SU-DHL-6 (cell line): ENCODE measurements at regions not wholly inside any gene's neighbourhood (a gene's known extent, or its start where the extent isn't known, plus 50 kb on each side); places are given as distances from the start of the nearest gene placed in this dataset.

Experiments
- H2AFZ ChIP-seq: fragments of 200-600 bp; sonication (generic); 2 replicates; pipeline ENCODE4 v1.6.1; 2014; ENCODE audit warnings: low read depth, mild to moderate bottlenecking, moderate library complexity, mixed read lengths, antibody characterized with exemption, low read length; ENCODE audit not compliant: severe bottlenecking
- H3F3A ChIP-seq: fragments of 200-600 bp; shearing (Covaris generic); 2 replicates; pipeline ENCODE4 v1.6.0; 2016; ENCODE audit warnings: antibody characterized with exemption, mild to moderate bottlenecking; ENCODE audit not compliant: insufficient read depth
- H3K27ac ChIP-seq: fragments of 200-600 bp; sonication (generic); 2 replicates; pipeline ENCODE4 v1.5.1; 2016; ENCODE audit warnings: low read depth, mild to moderate bottlenecking, low read length, moderate library complexity, mixed read lengths
- H3K27me3 ChIP-seq: fragments of 200-600 bp; sonication (generic), shearing (Covaris generic); 2 replicates; pipeline ENCODE4 v1.6.0; 2014; ENCODE audit warnings: mild to moderate bottlenecking, low read length
- H3K36me3 ChIP-seq: fragments of 200-600 bp; sonication (generic); 2 replicates; pipeline ENCODE4 v1.6.1; 2014; ENCODE audit warnings: mild to moderate bottlenecking, low read length, mixed read lengths
- H3K4me2 ChIP-seq: fragments of 300-600, 200-600 bp; shearing (Covaris generic), sonication (generic); 2 replicates; pipeline ENCODE4 v1.6.0; 2014; ENCODE audit warnings: low read length, low read depth, mild to moderate bottlenecking; ENCODE audit not compliant: poor library complexity, severe bottlenecking
- H3K4me3 ChIP-seq: fragments of 200-600 bp; sonication (generic); 2 replicates; pipeline ENCODE4 v1.5.1; 2014; ENCODE audit warnings: antibody characterized with exemption, low read length, mild to moderate bottlenecking, mixed read lengths; ENCODE audit not compliant: insufficient read depth, poor library complexity, severe bottlenecking
- H3K79me2 ChIP-seq: fragments of 200-600 bp; sonication (generic); 2 replicates; pipeline ENCODE4 v1.6.1; 2014; ENCODE audit warnings: mild to moderate bottlenecking, low read length, moderate library complexity; ENCODE audit not compliant: insufficient read depth
- H3K9ac ChIP-seq: fragments of 200-600 bp; sonication (generic); 2 replicates; pipeline ENCODE4 v1.7.0; 2014; ENCODE audit warnings: mild to moderate bottlenecking, low read length
- H3K9me2 ChIP-seq: fragments of 200-600 bp; sonication (generic); replicated peaks from 2 replicates; pipeline ENCODE4 v1.6.1; 2014; ENCODE audit warnings: low read length; ENCODE audit not compliant: insufficient read depth
- H3K9me3 ChIP-seq: fragments of 200-600 bp; sonication (generic); 2 replicates; pipeline ENCODE4 v1.6.1; 2014; ENCODE audit warnings: low read length, mixed read lengths; ENCODE audit not compliant: insufficient read depth
- H4K20me1 ChIP-seq: fragments of 200-600 bp; sonication (generic); 2 replicates; pipeline ENCODE4 v1.6.1; 2014; ENCODE audit warnings: low read depth, mild to moderate bottlenecking, antibody characterized with exemption, low read length, moderate library complexity, mixed read lengths
- CTCF ChIP-seq: fragments of 200-600 bp; sonication (generic); IDR thresholded peaks from one replicate; pipeline ENCODE4 v1.5.1; 2017; ENCODE audit warnings: antibody characterized with exemption, mild to moderate bottlenecking, low read length, moderate library complexity; ENCODE audit not compliant: insufficient read depth, poor library complexity, severe bottlenecking
- EZH2phosphoT487 ChIP-seq: fragments of 200-600 bp; sonication (generic), shearing (Covaris generic); conservative IDR thresholded peaks from 2 replicates; pipeline ENCODE4 v1.6.1; 2018; ENCODE audit warnings: mild to moderate bottlenecking, antibody characterized with exemption, low read length, moderate library complexity, mixed read lengths

- no peak overlapping the region for H3K4me3 ChIP-seq
- no peak overlapping the region for H3K27ac ChIP-seq
- no peaks in the 10 kb centered on the region for H3K36me3 ChIP-seq
- H4K20me1 ChIP-seq, result no peaks in the 10 kb centered on the region
- H3F3A ChIP-seq, result no peaks in the 10 kb centered on the region
- no peaks in the 10 kb centered on the region for H3K9me3 ChIP-seq
- TF ChIP-seq EZH2phosphoT487 (no peak), CTCF (no peak)
- H2AFZ ChIP-seq, result no peak overlapping the region
- no peaks in the 10 kb centered on the region for H3K79me2 ChIP-seq
- no peaks in the 10 kb centered on the region for H3K9me2 ChIP-seq
- no peaks in the 10 kb centered on the region for H3K27me3 ChIP-seq
- no peak overlapping the region for H3K9ac ChIP-seq
- no peak overlapping the region for H3K4me2 ChIP-seq
Observed at GRCh38 chr4:153090670-153091385, 113.4 kb upstream of the TRIM2 start.

GRCh38 chr4:153093396-153093795 is 110.8 kb upstream of the TRIM2 start:
- no peaks in the 10 kb centered on the region for H3K36me3 ChIP-seq
- H3K4me2 ChIP-seq, result no peak overlapping the region
- no peak overlapping the region for H3K9ac ChIP-seq
- H3F3A ChIP-seq, result no peaks in the 10 kb centered on the region
- H2AFZ ChIP-seq, result no peak overlapping the region
- H4K20me1 ChIP-seq, result no peaks in the 10 kb centered on the region
- H3K4me3 ChIP-seq, result no peak overlapping the region
- TF ChIP-seq EZH2phosphoT487, result no peak
- no peak for TF ChIP-seq CTCF
- H3K27ac ChIP-seq, result no peak overlapping the region
- no peaks in the 10 kb centered on the region for H3K79me2 ChIP-seq
- no peaks in the 10 kb centered on the region for H3K27me3 ChIP-seq
- H3K9me3 ChIP-seq, result no peaks in the 10 kb centered on the region
- no peaks in the 10 kb centered on the region for H3K9me2 ChIP-seq

GRCh38 chr4:153093802-153094201 is 110.4 kb upstream of the TRIM2 start:
- no peak overlapping the region for H3K4me2 ChIP-seq
- no peaks in the 10 kb centered on the region for H3F3A ChIP-seq
- no peaks in the 10 kb centered on the region for H3K27me3 ChIP-seq
- no peaks in the 10 kb centered on the region for H3K9me3 ChIP-seq
- no peaks in the 10 kb centered on the region for H3K9me2 ChIP-seq
- H3K79me2 ChIP-seq, result no peaks in the 10 kb centered on the region
- H2AFZ ChIP-seq, result no peak overlapping the region
- no peak overlapping the region for H3K9ac ChIP-seq
- H3K4me3 ChIP-seq, result no peak overlapping the region
- H4K20me1 ChIP-seq, result no peaks in the 10 kb centered on the region
- no peak overlapping the region for H3K27ac ChIP-seq
- no peaks in the 10 kb centered on the region for H3K36me3 ChIP-seq
- TF ChIP-seq CTCF, result no peak
- TF ChIP-seq EZH2phosphoT487, result no peak
